HG02973 (cell line): ENCODE measurements at regions not wholly inside any gene's neighbourhood (a gene's known extent, or its start where the extent isn't known, plus 50 kb on each side); places are given as distances from the start of the nearest gene placed in this dataset.
"Not testable (repeated sequence)": the region's sequence is repeated elsewhere in the genome, so short reads cannot be mapped to it uniquely, and the experiment has no call there.

Experiments used
- ATAC-seq: cut with Tn5 transposase; IDR thresholded peaks from one replicate; pipeline ENCODE4 v1.9.1; 2021; ENCODE audit warnings: moderate library complexity; ENCODE audit not compliant: unreplicated experiment

- no peak for ATAC-seq
Observed at GRCh38 chr6:22153384-22154158, 143.3 kb downstream of the PRL start.

GRCh38 chr6:22155551-22155950 lies 141.3 kb downstream of the PRL start:
- no peak for ATAC-seq

GRCh38 chr6:22157233-22157632 lies 139.6 kb downstream of the PRL start:
- no peak for ATAC-seq

- ATAC-seq, result no peak
Observed at GRCh38 chr6:22164236-22164635, 132.6 kb downstream of the PRL start.

- ATAC-seq, result not testable (repeated sequence)
Observed at GRCh38 chr6:22171006-22171405, 125.8 kb downstream of the PRL start.

- not testable (repeated sequence) for ATAC-seq
Observed at GRCh38 chr6:22171885-22172284, 125.0 kb downstream of the PRL start.

GRCh38 chr6:22173311-22173710 lies 123.5 kb downstream of the PRL start:
- ATAC-seq, result no peak

- not testable (repeated sequence) for ATAC-seq
Observed at GRCh38 chr6:22180250-22180649, 116.6 kb downstream of the PRL start.

GRCh38 chr6:22184371-22184770 lies 112.5 kb downstream of the PRL start:
- ATAC-seq, result no peak

- no peak for ATAC-seq
Observed at GRCh38 chr6:22189946-22190345, 106.9 kb downstream of the PRL start.

- ATAC-seq, result no peak
Observed at GRCh38 chr6:22194188-22194921, 102.5 kb downstream of the PRL start.

- ATAC-seq, result no peak
Observed at GRCh38 chr6:22199771-22200170, 97.1 kb downstream of the PRL start.

GRCh38 chr6:22204153-22204552 lies 92.7 kb downstream of the PRL start:
- ATAC-seq, result no peak

GRCh38 chr6:22205266-22205665 lies 91.6 kb downstream of the PRL start:
- no peak for ATAC-seq

GRCh38 chr6:22206106-22206505 lies 90.7 kb downstream of the PRL start:
- no peak for ATAC-seq

- no peak for ATAC-seq
Observed at GRCh38 chr6:22208026-22208425, 88.8 kb downstream of the PRL start.

- no peak for ATAC-seq
Observed at GRCh38 chr6:22214314-22214713, 82.5 kb downstream of the PRL start.

GRCh38 chr6:22215474-22215873 lies 81.4 kb downstream of the PRL start:
- ATAC-seq, result not testable (repeated sequence)

- ATAC-seq, result no peak
Observed at GRCh38 chr6:22218410-22218809, 78.4 kb downstream of the PRL start.

GRCh38 chr6:22219925-22220324 lies 76.9 kb downstream of the PRL start:
- no peak for ATAC-seq

- ATAC-seq, result no peak
Observed at GRCh38 chr6:22221211-22221610, 75.6 kb downstream of the PRL start.

- ATAC-seq, result no peak
Observed at GRCh38 chr6:22221630-22222029, 75.2 kb downstream of the PRL start.
